ENCODE measurements at regions not wholly inside any gene's neighbourhood (a gene's known extent, or its start where the extent isn't known, plus 50 kb on each side); places are given as distances from the start of the nearest gene placed in this dataset.

- DNase-seq: no peak
Observed at GRCh38 chr10:29850371-29850770, 209.0 kb downstream of the JCAD start.

- no peak for DNase-seq
Observed at GRCh38 chr10:29849886-29850285, 209.5 kb downstream of the JCAD start.

GRCh38 chr10:29849126-29849833 lies 210.1 kb downstream of the JCAD start:
- no peak for DNase-seq

- no peak for DNase-seq
Observed at GRCh38 chr10:29846881-29847280, 212.1 kb upstream of the SVIL start.

GRCh38 chr10:29845166-29845565 lies 210.4 kb upstream of the SVIL start:
- DNase-seq: no peak

- DNase-seq: no peak
Observed at GRCh38 chr10:29843143-29843542, 208.4 kb upstream of the SVIL start.

GRCh38 chr10:29841724-29842649 lies 207.2 kb upstream of the SVIL start:
- DNase-seq: no peak

- no peak for DNase-seq
Observed at GRCh38 chr10:29840516-29841276, 205.9 kb upstream of the SVIL start.

- DNase-seq: no peak
Observed at GRCh38 chr10:29839826-29840515, 205.2 kb upstream of the SVIL start.

GRCh38 chr10:29838539-29838938 lies 203.8 kb upstream of the SVIL start:
- DNase-seq: no peak

- DNase-seq: no peak
Observed at GRCh38 chr10:29837586-29837985, 202.8 kb upstream of the SVIL start.

GRCh38 chr10:29836396-29836795 lies 201.6 kb upstream of the SVIL start:
- no peak for DNase-seq

GRCh38 chr10:29835055-29835454 lies 200.3 kb upstream of the SVIL start:
- DNase-seq: no peak

- no peak for DNase-seq
Observed at GRCh38 chr10:29830531-29831512, 196.1 kb upstream of the SVIL start.

GRCh38 chr10:29829776-29830175 lies 195.0 kb upstream of the SVIL start:
- no peak for DNase-seq

GRCh38 chr10:29828956-29829355 lies 194.2 kb upstream of the SVIL start:
- DNase-seq: no peak

- DNase-seq: no peak
Observed at GRCh38 chr10:29828440-29828894, 193.7 kb upstream of the SVIL start.

- no peak for DNase-seq
Observed at GRCh38 chr10:29827512-29827911, 192.7 kb upstream of the SVIL start.

GRCh38 chr10:29826801-29827450 lies 192.2 kb upstream of the SVIL start:
- DNase-seq: no peak

- DNase-seq: no peak
Observed at GRCh38 chr10:29826221-29826620, 191.4 kb upstream of the SVIL start.

GRCh38 chr10:29823553-29824080 lies 188.8 kb upstream of the SVIL start:
- DNase-seq: no peak

Measured in CD4-positive, alpha-beta T cell treated with Interleukin-17A for 4 hours (primary cell).